GM13977 (cell line): ENCODE measurements at regions not wholly inside any gene's neighbourhood (a gene's known extent, or its start where the extent isn't known, plus 50 kb on each side); places are given as distances from the start of the nearest gene placed in this dataset.
"Not testable (repeated sequence)": the region's sequence is repeated elsewhere in the genome, so short reads cannot be mapped to it uniquely, and the experiment has no call there.

Source experiments
- DNase-seq: peaks from one replicate; pipeline ENCODE4 v3.0.0; 2012; ENCODE audit warnings: low spot score
- in situ Hi-C: fragments of 300-500 bp; cut with MboI; formaldehyde crosslinking; loops from one replicate; pipeline ENCODE4 v1.12.0; 2022; ENCODE audit warnings: low sequenced_read_pairs, low pct_unique_long_range_greater_than_20kb, mixed read lengths, inconsistent platforms; ENCODE audit not compliant: unreplicated experiment
- TF ChIP-seq, protein P1 (sequence below): IDR thresholded peaks from 2 replicates; pipeline ENCODE4 v1.5.1; 2012; ENCODE audit warnings: mild to moderate bottlenecking, control low read depth; ENCODE audit not compliant: insufficient read depth; ENCODE audit errors: extremely low read depth, missing control alignments

DNA sequence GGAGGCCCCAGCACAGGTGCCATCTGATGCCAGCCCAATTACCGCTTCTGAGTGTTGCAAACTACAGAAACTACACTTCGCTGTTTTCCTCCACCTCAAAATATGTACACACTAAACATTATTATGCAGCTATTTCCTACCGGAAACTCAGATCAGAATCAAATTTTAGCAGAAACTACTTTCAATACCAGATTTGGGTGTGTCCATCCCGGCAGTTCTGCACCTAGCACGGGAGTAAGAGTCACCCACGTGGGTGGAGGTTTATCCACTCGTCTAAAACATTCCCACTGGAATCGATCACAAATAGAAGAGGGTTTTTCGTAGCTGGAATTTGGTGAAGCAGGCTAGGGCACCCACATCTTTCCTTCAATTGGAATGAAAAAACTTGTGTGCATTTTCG, 214.4 kb upstream of the PRKCQ start:
- TF ChIP-seq, protein P1, sequence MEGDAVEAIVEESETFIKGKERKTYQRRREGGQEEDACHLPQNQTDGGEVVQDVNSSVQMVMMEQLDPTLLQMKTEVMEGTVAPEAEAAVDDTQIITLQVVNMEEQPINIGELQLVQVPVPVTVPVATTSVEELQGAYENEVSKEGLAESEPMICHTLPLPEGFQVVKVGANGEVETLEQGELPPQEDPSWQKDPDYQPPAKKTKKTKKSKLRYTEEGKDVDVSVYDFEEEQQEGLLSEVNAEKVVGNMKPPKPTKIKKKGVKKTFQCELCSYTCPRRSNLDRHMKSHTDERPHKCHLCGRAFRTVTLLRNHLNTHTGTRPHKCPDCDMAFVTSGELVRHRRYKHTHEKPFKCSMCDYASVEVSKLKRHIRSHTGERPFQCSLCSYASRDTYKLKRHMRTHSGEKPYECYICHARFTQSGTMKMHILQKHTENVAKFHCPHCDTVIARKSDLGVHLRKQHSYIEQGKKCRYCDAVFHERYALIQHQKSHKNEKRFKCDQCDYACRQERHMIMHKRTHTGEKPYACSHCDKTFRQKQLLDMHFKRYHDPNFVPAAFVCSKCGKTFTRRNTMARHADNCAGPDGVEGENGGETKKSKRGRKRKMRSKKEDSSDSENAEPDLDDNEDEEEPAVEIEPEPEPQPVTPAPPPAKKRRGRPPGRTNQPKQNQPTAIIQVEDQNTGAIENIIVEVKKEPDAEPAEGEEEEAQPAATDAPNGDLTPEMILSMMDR: no peak
- in situ Hi-C loops: no loop called here
- DNase-seq: no peak

DNA sequence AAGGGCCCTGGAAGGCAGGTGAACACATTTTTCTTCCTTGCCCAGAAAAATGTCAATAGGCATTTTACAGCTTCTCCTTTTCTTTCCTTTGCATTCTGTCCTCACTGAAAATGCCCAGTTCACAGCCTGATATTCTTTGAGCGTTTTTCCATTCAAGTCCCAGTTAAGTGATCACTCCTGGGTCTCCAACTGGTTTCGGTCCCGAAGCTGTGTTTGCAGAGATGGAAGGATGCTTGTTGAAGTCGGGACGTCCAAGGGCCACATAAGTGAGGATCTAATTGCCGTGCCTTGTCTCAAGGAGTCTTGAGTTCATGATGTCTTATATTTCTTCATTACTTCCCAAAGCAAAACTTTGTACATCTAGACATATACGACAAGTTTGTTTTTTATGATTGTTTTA, 208.7 kb upstream of the PRKCQ start:
- no peak for DNase-seq
- in situ Hi-C loops: no loop called here
- TF ChIP-seq, protein P1: no peak

DNA sequence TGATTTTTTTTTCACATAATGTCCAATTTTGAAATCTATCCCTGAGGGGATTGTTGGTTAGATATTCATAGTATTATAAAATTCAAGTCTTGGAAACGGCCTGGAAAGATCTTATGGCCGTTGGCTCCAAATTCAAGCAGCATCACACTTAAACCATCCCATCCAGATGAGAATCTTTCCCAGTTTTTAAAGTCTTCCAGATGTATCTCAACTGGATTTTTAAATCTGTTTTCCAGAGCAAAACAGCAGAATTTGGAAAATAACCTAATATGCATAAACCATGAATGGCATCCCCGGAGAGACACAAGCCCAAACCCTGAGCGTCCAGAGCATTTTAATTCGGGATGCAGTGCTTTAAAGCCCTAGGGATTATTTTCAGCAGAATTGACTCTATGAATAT, 208.2 kb upstream of the PRKCQ start:
- no peak for DNase-seq
- in situ Hi-C loops: no loop called here
- TF ChIP-seq, protein P1: no peak

DNA sequence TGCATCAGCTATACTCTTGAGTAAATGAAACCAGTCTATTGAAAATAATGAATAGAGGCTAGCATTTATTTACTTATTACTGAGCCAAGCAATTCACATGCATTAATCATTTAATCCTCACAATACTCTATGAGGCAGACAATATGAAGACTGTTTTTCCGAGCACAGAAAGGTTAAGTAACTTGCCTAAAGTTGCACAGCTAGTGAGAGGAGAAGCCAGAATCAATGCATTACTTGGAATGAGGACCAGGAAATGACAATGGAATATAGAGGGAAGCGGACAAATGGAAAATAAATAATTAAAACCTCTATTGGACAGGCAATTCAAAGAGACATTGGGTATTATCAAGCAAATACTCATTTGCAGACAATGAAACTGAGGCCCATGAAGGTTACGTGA, 207.6 kb upstream of the PRKCQ start:
- in situ Hi-C loops: no loop called here
- no peak for DNase-seq
- TF ChIP-seq, protein P1: no peak

DNA sequence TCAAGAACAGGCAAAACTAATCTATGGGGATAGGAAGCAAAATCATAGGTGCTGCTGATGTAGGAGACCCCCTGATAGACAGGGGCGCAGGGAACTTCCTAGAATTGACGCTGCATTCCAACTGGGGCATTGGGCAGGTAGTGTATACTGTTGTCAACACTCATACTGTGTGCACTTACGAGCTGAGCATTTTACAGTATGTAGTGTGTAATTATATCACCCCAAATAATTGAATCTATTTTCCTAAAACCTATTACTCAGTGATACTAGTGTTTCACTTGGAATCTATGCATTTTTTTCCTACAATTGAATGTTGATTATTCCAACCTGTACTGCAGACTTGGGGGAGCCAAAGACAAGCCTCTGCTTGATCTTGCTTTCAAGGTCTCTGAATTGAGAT, 207.0 kb upstream of the PRKCQ start:
- DNase-seq: no peak
- in situ Hi-C loops: no loop called here
- TF ChIP-seq, protein P1: no peak

DNA sequence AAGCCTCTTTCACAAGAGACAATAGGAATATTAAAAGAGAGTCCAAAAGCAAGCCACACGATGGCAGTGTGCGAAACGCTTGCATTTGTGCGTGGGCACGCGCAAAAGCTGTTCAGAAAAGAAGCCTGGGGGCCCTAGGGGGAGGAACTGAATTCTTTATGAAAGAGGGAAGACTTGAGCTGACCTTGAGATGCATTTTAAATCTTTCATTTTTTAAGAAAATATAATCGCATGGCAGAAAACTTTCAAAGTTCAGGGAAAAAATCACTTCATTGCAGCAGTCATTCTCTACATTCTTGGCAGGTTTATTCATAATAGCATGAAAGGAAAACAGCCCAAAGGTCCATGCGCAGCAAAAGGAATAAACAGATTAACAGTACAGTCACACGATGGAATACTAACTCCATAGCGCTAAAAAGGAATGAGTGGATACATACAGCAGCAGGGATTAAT, 206.5 kb upstream of the PRKCQ start:
- DNase-seq: no peak
- in situ Hi-C loops: no loop called here
- TF ChIP-seq, protein P1: no peak

DNA sequence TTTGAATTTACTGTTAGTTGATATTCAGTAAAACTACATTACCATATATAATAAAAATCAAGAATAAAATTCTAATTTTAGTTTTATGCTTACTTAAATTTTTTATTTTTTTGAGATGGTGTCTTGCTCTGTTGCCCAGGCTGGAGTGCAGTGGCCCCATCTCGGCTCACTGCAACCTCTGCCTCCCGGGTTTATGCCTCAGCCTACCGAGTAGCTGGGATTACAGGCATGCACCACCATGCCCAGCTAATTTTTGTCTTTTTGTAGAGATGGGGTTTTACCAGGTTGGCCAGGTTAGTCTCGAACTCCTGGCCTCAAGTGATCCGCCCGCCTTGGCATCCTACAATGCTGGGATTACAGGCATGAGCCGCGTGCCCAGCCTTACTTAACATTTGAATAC, 204.4 kb upstream of the PRKCQ start:
- DNase-seq, in situ Hi-C loops: not testable (repeated sequence)

DNA sequence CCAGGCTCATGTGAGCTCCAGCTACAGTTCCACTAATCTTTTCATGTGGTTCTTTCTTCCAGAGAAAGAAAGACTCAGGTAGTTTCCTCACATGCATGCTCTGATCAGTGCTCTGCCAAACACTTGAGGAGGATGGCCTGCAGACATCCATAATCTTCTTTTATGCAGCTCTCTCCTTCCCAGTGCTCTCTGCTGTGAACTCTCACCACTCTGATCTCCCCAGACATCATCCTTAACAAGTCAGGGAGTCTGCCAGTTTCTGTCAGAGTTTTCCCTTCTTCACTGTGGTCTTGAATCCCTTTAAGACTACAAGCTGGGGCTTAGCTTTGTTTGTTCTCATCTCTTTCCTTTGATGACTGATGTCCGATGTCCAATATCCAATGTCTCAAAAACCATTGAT, 203.4 kb upstream of the PRKCQ start:
- TF ChIP-seq, protein P1: no peak
- in situ Hi-C loops: no loop called here
- no peak for DNase-seq
